HG02884 (cell line): ENCODE measurements at regions not wholly inside any gene's neighbourhood (a gene's known extent, or its start where the extent isn't known, plus 50 kb on each side); places are given as distances from the start of the nearest gene placed in this dataset.
"Not testable (repeated sequence)": the region's sequence is repeated elsewhere in the genome, so short reads cannot be mapped to it uniquely, and the experiment has no call there.

Experiments used
- ATAC-seq: cut with Tn5 transposase; IDR thresholded peaks from one replicate; pipeline ENCODE4 v1.9.1; 2021; ENCODE audit warnings: mild to moderate bottlenecking, moderate library complexity; ENCODE audit not compliant: unreplicated experiment

- no peak for ATAC-seq
Measured at GRCh38 chr5:153350175-153350883, 140.1 kb upstream of the GRIA1 start.

DNA sequence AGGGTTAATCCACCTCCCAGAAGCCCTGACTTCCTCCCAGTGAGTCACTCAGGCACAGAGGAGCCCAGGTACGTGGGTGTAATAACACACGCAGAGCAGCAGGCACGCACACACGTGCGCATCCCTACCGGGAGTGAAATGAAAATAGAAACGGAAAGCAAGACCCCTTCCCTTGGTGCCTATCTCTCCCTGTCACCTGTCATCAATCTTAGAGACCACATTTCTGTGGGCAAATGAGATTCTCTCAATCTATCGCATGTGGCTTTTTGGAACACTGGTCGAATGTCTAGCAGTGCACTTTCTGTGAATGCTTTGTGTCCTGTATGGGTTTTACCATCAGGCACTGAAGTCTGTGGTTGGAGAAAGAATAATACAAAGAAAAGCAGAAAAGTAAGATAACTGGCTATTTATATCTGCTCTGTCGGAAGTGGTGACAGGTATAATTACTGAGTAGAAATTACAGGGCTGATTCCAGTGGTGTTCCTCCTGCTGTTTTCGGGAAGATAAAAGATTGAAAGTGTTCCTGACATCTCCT, 137.7 kb upstream of the GRIA1 start:
- peak; percentile 77 for ATAC-seq

DNA sequence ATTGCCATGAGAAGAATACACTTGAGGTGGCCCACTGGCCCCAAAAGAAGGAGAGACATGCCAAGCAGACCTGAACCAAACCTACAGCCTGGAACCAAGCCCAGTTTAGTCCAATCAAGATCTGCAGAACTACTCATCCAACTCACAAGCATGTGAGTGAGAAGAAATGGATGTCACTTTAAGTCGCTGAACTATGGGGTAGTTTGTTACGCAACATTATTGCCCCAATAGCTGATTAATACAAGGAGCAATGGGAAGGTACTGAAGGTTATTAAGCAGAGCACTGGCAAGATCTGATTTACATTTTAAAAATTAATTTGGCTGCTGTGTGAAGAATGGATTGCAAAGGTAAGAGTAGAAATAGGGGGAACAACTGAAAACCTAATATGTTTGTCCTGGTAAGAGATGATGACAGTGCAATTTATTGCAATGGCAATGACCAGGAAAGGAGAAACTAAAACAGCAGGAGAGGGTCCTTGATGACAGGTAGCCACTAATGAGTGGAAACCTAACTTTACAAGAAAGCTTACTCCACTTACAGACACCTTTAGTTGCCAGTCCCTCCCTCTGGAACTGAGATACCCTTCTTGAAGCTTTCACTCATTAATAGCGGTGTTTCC, 132.9 kb upstream of the GRIA1 start:
- ATAC-seq, result no peak

DNA sequence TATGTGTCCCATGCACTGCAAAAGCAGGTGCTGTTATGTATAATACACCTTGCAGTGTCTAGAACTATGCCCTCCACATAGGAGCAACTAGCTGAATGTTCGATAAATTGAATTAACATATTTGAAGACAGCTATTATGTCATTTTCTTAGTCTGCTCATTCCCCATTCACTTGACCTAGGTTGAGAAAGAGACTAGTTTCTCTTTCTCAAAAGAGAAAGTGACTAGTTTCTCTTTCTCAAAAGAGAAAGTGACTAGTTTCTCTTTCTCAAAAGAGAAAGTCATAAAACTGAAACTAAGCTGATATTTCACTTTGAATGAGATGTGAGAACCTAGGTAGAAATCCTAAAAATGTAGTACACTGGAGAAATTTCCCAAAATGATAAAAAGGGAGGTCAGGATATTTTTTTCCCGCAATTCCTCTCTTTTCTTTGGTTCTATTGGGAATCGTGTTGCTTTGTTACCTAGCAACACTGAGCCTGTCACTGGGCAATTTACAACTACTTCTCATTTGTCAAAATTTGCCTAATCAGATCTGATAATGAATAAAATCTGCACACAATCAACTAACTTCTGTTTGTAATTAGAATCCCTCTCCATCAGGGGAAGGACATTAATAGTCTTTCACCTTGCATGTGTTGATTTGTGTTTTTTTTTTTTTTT, 132.0 kb upstream of the GRIA1 start:
- peak; percentile 93 for ATAC-seq

- ATAC-seq, result no peak
Measured at GRCh38 chr5:153360860-153361259, 129.6 kb upstream of the GRIA1 start.

GRCh38 chr5:153361735-153362409, 128.6 kb upstream of the GRIA1 start:
- no peak for ATAC-seq

DNA sequence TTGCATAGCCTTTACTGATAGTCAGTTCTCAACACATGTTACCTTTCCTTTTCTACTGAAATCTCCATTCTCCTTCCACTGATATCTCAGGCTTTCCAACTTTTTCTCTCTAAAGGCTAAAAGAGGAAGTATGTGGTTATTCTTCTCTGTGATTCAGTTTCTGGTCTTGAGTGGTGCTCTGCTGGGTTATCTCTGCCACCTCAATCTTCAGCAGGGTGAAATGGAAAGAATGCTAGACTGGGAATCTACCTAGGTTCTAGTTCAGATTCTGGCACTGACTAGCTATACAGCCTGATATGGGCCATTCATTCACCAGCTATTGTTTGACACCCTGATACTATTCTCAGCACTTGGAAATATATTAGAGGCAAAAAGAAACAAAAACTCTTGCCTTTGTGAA, 124.9 kb upstream of the GRIA1 start:
- peak; percentile 70 for ATAC-seq

DNA sequence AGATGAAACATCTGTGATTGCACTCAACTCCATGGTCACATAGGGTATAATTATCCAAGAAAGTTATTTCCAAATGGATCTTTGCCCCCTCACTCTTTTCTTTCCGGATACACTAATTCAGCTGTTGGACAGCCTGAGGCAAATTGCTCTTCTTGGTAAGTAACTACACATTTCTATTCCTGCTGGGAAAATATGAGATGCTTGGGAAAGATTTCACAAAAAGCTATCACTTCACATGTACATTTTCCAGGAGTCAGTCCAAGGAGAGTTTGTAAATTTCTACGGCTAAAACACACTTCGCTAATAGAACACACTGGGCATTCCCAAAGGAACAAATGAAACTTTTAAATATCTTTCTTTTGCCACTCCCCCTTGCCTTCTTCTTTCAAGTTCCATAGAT, 123.0 kb upstream of the GRIA1 start:
- ATAC-seq, result no peak

DNA sequence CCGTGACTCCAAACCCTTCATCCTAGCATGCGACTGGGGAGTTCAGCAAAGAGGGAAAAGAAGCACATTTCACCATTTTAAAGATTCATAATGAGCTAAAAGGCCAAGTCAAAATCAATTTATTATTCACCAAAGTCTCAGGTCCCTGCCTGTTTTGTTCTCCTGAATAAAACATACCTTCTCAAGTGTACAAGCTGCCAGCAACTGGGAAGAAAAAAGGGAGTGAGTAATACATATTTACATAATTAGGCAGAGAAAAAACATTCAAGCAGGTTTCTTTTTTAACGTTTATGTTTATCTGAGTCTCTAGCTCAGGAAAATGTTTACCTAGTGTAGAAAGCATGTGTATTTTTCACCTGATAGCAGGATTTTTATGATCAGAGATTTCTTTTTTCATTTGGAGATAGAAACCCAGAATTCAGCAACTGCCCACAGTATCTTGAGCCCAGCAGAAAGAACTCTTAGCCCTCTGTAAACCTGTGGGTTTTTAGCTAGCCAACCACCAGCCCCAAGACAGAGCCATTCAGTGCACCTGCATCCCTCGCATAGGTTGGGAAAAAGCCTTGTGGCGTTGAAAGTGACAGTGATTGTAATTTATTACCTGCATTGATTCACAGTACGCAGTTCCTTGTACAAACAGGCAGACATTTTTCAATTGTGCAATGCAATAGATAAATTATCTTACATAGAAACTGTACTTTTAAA, 117.9 kb upstream of the GRIA1 start:
- ATAC-seq, result no peak

DNA sequence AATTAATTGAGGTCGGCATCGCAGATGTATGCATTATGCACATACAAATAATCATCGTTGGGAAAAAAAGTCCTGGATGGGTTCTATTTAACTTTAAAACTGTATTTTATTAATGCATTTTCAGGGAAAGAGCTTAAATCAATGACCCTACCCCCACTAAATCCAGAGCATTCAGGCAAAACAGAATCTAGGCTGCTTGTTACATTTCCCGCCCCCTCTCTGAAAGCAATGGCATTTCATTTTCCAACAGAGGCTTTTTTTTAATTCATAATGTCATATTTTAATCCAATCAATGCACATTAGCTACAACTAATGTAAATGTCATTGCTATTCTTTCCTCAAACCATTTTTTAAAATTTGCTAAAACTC, 117.4 kb upstream of the GRIA1 start:
- no peak for ATAC-seq

DNA sequence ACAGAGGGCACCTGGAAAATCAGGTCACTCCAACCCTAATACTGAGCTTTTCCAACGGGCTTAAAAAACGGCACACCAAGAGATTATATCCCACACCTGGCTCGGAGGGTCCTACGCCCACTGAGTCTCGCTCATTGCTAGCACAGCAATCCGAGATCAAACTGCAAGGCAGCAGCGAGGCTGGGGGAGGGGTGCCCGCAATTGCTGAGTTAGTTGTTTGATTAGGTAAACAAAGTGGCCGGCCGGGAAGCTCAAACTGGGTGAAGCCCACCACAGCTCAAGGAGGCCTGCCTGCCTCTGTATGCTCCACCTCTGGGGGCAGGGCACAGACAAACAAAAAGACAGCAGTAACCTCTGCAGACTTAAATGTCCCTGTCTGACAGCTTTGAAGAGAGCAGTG, 108.8 kb upstream of the GRIA1 start:
- not testable (repeated sequence) for ATAC-seq

DNA sequence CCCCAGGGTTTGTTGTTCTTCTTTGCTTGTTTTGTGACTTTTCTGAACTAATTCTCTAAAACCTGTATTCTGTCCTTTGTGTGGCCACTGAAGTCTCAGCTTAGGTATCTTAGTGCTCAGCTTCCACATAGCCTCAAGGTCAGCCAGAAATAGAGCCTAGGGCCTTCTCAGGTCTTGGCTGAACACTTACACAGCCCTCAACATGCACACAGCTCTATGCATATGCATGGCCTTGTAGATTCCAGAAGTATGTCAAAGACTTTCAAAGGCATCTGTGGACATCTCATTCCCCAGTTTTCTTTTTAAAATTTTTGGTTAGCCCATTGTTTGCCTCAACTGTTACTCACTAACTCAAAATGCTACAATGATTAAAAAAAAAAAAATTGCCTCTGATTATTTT, 99.9 kb upstream of the GRIA1 start:
- no peak for ATAC-seq

DNA sequence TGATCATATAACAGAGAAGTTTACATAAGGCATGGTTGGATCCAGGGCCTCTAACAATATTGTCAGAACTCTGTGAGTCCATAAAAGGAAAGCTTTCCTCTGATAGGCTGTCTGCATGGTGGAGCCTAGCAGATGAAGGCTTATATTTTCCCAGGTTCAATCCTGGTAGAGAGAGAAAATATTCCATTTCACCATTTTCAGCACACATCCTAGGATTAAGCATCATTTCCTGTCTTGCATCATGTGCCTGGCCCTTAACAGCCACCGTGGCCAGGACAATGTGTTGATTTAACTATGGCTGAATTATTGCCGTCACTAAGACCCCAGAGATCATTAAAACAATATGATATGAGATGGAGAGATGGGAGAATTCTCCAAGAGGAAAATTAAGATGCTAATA, 90.9 kb upstream of the GRIA1 start:
- no peak for ATAC-seq

GRCh38 chr5:153400931-153401330, 89.5 kb upstream of the GRIA1 start:
- ATAC-seq, result no peak

DNA sequence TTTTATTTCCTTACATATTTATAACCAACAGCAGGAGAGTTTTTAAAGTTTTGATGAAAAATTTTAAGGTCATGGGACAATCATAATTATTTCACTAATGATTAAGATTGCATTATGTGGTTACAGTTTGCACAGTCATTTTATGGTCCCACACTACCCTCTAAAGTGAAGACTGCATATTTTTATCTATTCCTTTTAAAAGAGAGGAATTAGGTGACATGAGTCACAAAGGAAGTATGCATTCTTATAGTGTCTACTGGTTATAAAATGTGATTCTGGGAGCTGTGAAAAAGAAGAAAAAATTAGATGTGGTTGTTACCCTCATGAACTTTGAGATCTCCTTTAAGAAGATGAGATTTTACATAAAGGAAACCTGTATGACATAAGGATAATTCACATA, 87.9 kb upstream of the GRIA1 start:
- no peak for ATAC-seq

DNA sequence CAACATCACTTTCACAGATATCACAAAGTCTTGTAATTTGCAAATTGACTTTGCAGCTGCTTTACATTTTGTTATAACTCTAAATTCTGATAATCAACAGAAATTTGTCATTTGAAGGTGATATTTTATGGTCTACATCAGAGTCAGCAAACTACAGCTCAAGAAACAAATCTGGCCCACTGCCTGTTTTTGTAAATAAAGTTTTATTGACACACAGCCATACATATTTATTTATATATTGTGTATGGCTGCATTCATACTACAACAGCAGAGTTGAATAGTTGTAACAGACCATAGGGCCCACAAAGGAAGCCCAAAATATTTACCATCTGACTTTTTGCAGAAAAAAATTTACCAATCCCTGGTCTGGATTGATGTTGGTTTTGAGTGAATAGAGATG, 87.0 kb upstream of the GRIA1 start:
- ATAC-seq, result no peak

GRCh38 chr5:153404747-153405146, 85.7 kb upstream of the GRIA1 start:
- no peak for ATAC-seq

DNA sequence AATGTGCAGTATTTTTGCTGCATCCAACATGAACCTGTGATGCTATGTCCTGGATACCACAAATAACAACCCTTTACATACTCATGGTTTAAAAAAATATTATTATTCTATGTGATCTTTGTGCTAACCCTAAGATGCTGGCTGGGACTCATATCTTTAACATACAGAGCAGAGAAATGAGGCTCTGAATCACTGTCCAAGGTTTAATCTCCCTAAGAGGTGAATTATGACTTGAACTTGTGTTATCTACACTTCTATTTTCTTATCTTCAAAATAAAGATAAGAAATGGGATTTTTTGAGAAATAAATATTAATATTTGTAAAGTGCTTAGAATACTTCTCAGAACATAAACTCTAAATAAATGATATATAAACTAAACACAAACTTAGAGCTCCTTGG, 68.8 kb upstream of the GRIA1 start:
- no peak for ATAC-seq

DNA sequence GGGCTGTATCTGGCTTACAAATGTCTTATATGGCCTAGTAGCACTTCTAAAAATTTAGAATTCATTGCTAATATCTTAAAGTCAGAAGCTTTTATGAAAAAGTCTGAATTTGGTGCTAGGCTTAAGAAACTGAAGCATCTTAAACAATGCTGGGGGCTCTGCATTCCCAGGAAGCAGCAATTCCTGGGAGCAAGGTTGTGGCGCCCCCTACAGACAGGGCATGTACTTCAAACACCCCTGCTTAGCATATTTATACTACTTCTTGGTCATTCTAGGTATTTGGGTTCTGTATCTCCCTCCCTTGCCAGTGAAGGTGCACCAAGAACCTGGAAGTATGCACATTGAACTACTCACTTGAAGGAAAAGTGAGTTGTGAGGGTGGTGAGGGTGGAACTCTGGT, 64.6 kb upstream of the GRIA1 start:
- no peak for ATAC-seq

- peak; percentile 75 for ATAC-seq
Measured at GRCh38 chr5:153429761-153430380, 60.6 kb upstream of the GRIA1 start.

- no peak for ATAC-seq
Measured at GRCh38 chr5:153432583-153432982, 57.9 kb upstream of the GRIA1 start.
